Tibial nerve (tissue), 4 donors: ENCODE measurements at regions not wholly inside any gene's neighbourhood (a gene's known extent, or its start where the extent isn't known, plus 50 kb on each side); places are given as distances from the start of the nearest gene placed in this dataset.

ENCODE experiments used
- EP300 ChIP-seq, 2 donors: sonication (generic); formaldehyde crosslinking; IDR thresholded peaks; one replicate each; pipeline ENCODE4 v1.6.1; 2017; ENCODE audit warnings: antibody characterized with exemption in 2 of 2, mild to moderate bottlenecking in 1 of 2
- POLR2A ChIP-seq, 2 donors: fragments of 450-650 bp; IDR thresholded peaks; one replicate each; pipeline ENCODE4 v1.6.1; 2017; ENCODE audit warnings: antibody characterized with exemption in 2 of 2, mild to moderate bottlenecking in 2 of 2, moderate library complexity in 2 of 2
- TF ChIP-seq, protein P1 (sequence below), 5 experiments: fragments of 200-600 bp in 3 of 5; fragments of 450-650 bp in 2 of 5; sonication (generic) in 3 of 5; IDR thresholded peaks; one replicate each; pipeline ENCODE4 v1.5.1; 2016 to 2019; ENCODE audit warnings: antibody characterized with exemption in 5 of 5, mild to moderate bottlenecking in 3 of 5, moderate library complexity in 2 of 5

DNA sequence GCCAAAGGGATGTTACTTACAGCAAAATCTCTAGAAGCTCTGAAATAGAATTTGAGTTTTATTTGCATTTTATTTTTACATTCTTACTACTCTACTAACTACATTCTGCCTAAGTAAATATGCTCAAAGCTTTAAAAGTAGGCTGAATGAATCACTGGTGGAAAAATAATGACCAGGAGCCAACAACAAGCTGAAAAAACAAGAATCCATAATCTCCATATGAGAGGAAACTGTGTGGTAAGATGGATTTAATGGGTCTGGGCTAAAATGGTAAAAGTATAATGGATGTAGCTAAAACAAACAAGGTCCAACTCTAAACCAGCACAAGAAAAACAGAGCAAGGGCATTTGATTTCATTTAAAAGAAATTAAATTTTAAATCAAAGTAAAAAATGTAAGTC is 525.8 kb upstream of the FTMT start:
- TF ChIP-seq, protein P1, sequence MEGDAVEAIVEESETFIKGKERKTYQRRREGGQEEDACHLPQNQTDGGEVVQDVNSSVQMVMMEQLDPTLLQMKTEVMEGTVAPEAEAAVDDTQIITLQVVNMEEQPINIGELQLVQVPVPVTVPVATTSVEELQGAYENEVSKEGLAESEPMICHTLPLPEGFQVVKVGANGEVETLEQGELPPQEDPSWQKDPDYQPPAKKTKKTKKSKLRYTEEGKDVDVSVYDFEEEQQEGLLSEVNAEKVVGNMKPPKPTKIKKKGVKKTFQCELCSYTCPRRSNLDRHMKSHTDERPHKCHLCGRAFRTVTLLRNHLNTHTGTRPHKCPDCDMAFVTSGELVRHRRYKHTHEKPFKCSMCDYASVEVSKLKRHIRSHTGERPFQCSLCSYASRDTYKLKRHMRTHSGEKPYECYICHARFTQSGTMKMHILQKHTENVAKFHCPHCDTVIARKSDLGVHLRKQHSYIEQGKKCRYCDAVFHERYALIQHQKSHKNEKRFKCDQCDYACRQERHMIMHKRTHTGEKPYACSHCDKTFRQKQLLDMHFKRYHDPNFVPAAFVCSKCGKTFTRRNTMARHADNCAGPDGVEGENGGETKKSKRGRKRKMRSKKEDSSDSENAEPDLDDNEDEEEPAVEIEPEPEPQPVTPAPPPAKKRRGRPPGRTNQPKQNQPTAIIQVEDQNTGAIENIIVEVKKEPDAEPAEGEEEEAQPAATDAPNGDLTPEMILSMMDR (IDR thresholded peaks at IDR 0.05), result no peak
- TF ChIP-seq EP300 (IDR thresholded peaks at IDR 0.05) (no peak), POLR2A (IDR thresholded peaks at IDR 0.05) (no peak)
